ENCODE measurements at regions not wholly inside any gene's neighbourhood (a gene's known extent, or its start where the extent isn't known, plus 50 kb on each side); places are given as distances from the start of the nearest gene placed in this dataset.

DNA sequence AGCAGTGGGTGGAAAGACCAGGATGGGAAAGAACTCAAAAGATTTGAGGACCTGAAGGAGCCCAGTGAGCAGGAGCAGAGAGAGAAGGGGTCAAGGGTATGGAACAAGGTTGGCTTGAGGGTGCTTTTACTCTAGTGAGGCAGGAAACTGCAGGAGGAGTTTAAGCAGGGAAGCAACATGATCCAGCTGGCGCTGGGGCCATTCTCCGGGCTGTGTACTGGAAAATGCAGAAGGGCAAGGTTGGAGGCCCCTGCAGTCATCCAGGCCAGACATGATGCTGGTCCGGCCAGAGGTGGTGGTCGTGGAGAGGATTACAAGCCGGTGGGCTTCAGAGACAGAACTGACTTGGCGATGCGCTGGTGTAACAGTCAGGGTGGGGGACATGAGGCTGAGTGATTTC lies 81.8 kb downstream of the LSM3 start:
- Histone ChIP-seq H3K4me1 (replicated peaks in 1 of 2) (no peaks in the 10 kb centered on the region), H3K4me3 (no peak overlapping the region), H3K27ac (no peak overlapping the region), H3K36me3 (replicated peaks in 1 of 2) (no peaks in the 10 kb centered on the region), H3K9me3 (replicated peaks in 1 of 3) (no peaks in the 10 kb centered on the region), H3K27me3 (no peaks in the 10 kb centered on the region)
- intact Hi-C loops (cut with DNase I), result loop anchor here (5.0 kb wide), 2 partner anchors 207 to 287 kb away; no protein-coding TSS in a partner anchor
- 66 to 81% (median 69%) methylated on average over 7 of the region's 7 CpGs for WGBS, 4 donors
- no peak for TF ChIP-seq POLR2A (IDR thresholded peaks at IDR 0.05)
- TF ChIP-seq, protein P1, sequence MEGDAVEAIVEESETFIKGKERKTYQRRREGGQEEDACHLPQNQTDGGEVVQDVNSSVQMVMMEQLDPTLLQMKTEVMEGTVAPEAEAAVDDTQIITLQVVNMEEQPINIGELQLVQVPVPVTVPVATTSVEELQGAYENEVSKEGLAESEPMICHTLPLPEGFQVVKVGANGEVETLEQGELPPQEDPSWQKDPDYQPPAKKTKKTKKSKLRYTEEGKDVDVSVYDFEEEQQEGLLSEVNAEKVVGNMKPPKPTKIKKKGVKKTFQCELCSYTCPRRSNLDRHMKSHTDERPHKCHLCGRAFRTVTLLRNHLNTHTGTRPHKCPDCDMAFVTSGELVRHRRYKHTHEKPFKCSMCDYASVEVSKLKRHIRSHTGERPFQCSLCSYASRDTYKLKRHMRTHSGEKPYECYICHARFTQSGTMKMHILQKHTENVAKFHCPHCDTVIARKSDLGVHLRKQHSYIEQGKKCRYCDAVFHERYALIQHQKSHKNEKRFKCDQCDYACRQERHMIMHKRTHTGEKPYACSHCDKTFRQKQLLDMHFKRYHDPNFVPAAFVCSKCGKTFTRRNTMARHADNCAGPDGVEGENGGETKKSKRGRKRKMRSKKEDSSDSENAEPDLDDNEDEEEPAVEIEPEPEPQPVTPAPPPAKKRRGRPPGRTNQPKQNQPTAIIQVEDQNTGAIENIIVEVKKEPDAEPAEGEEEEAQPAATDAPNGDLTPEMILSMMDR (IDR thresholded peaks at IDR 0.05), result no peak
- no peak for DNase-seq

DNA sequence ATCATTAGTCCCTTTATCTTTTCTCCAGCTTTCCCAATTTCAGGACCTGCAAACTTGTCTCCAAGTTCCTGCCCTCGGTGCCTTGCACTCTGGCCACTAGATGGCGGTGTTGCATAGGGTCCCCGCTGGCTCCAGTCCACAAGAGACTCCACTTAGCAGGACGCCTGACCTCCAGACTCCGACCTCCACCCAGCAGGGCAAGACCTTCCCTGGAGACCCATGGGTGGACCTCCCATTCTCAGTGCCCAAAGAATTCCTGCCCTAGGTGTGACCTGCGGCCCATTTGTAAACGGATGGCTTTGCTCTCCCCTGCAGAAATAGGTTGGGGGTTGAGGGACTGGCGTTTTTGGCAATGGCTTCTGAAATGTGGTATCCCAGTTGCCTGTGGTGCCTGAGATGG lies 82.6 kb downstream of the LSM3 start:
- H3K9me3 ChIP-seq (replicated peaks in 1 of 3), result no peaks in the 10 kb centered on the region

GRCh38 chr3:14262212-14262611 lies 83.6 kb downstream of the LSM3 start:
- H3K27ac ChIP-seq, result no peak overlapping the region
- intact Hi-C loops (cut with DNase I), result loop anchor here (5.0 kb wide), 2 partner anchors 205 to 285 kb away; no protein-coding TSS in a partner anchor
- TF ChIP-seq, protein P1 (IDR thresholded peaks at IDR 0.05), result no peak
- no peak for TF ChIP-seq POLR2A (IDR thresholded peaks at IDR 0.05)
- H3K27me3 ChIP-seq, result no peaks in the 10 kb centered on the region
- no peaks in the 10 kb centered on the region for H3K9me3 ChIP-seq (replicated peaks in 1 of 3)
- no peaks in the 10 kb centered on the region for H3K4me1 ChIP-seq (replicated peaks in 1 of 2)
- no peak for DNase-seq
- no peaks in the 10 kb centered on the region for H3K36me3 ChIP-seq (replicated peaks in 1 of 2)
- H3K4me3 ChIP-seq, result no peak overlapping the region
- WGBS, 4 donors, result 89 to 100% (median 95%) methylated on average over 1 of the region's 1 CpG

More for the DNA sequence above, 82.6 kb downstream of the LSM3 start:
- intact Hi-C loops (cut with DNase I), result loop anchor here (5.0 kb wide), 2 partner anchors 206 to 286 kb away; no protein-coding TSS in a partner anchor
- H3K4me1 ChIP-seq (replicated peaks in 1 of 2), result no peaks in the 10 kb centered on the region
- peak; percentile 80 to 94 (median 86) for DNase-seq
- no peaks in the 10 kb centered on the region for H3K36me3 ChIP-seq (replicated peaks in 1 of 2)
- H3K27ac ChIP-seq, result no peak overlapping the region
- TF ChIP-seq, protein P1 (IDR thresholded peaks at IDR 0.05), result peak; percentile 92 to 98 (median 96)
- TF ChIP-seq POLR2A (IDR thresholded peaks at IDR 0.05), result no peak
- H3K27me3 ChIP-seq, result no peaks in the 10 kb centered on the region
- no peak overlapping the region for H3K4me3 ChIP-seq
- WGBS, 4 donors, result 13 to 18% (median 15%) methylated on average over 7 to 8 of the region's 8 CpGs

DNA sequence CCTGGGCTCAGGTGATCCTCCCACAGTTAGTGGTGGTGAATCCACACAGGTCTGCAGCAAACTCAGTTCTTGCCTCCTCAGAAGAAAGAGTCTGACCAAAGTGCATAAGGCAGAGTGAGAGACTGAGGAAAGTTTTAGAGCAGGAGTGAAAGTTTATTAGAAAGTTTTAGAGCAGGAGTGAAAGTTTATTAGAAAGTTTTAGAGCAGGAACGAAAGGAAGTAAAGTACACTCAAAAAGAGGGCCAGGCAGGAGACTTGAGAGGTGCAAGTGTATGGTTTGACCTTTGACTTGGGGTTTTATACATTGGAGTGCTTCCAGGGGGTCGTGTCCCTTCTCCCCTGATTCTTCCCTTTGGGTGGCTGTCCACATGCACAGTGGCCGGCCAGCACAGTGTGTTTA lies 84.2 kb downstream of the LSM3 start:
- Histone ChIP-seq H3K27me3 (no peaks in the 10 kb centered on the region), H3K27ac (no peak overlapping the region), H3K9me3 (replicated peaks in 1 of 3) (no peaks in the 10 kb centered on the region), H3K4me1 (replicated peaks in 1 of 2) (no peaks in the 10 kb centered on the region), H3K36me3 (replicated peaks in 1 of 2) (no peaks in the 10 kb centered on the region), H3K4me3 (no peak overlapping the region)
- DNase-seq, result no peak
- intact Hi-C loops (cut with DNase I), result loop anchor here (5.0 kb wide), 2 partner anchors 204 to 284 kb away; no protein-coding TSS in a partner anchor
- TF ChIP-seq POLR2A (IDR thresholded peaks at IDR 0.05), result no peak
- TF ChIP-seq, protein P1 (IDR thresholded peaks at IDR 0.05), result no peak
- 74 to 88% (median 81%) methylated on average over 2 to 3 of the region's 3 CpGs for WGBS, 4 donors
